ENCODE measurements at regions not wholly inside any gene's neighbourhood (a gene's known extent, or its start where the extent isn't known, plus 50 kb on each side); places are given as distances from the start of the nearest gene placed in this dataset.

DNA sequence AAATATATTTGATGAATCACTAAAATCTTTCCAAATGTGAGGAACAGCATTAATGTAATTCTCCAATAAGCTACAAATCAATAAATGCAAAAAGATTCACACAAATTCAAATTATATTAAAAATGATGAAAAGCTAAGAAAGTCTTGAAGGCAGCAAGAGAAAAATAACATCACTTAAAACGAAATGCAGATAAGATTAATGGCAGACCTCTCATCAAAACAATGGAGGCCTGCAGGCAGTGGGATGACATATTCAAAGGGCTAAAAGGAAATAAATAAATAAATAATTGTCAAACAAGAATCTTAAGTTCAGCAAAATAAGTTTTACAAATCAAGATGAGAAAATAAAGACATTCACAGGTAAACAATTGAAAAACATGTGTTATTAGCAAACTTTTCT, 952.1 kb downstream of the SLITRK6 start:
- Histone ChIP-seq H3K27me3 (ENCODE audit: insufficient read depth, low read depth, severe bottlenecking) (no peaks in the 10 kb centered on the region), H3K27ac (no peak overlapping the region), H3K36me3 (no peaks in the 10 kb centered on the region), H3K9me3 (ENCODE audit: severe bottlenecking) (no peaks in the 10 kb centered on the region), H3K4me3 (ENCODE audit: low read depth, low read length) (no peak overlapping the region)
- no peak for DNase-seq
- TF ChIP-seq, protein P1, sequence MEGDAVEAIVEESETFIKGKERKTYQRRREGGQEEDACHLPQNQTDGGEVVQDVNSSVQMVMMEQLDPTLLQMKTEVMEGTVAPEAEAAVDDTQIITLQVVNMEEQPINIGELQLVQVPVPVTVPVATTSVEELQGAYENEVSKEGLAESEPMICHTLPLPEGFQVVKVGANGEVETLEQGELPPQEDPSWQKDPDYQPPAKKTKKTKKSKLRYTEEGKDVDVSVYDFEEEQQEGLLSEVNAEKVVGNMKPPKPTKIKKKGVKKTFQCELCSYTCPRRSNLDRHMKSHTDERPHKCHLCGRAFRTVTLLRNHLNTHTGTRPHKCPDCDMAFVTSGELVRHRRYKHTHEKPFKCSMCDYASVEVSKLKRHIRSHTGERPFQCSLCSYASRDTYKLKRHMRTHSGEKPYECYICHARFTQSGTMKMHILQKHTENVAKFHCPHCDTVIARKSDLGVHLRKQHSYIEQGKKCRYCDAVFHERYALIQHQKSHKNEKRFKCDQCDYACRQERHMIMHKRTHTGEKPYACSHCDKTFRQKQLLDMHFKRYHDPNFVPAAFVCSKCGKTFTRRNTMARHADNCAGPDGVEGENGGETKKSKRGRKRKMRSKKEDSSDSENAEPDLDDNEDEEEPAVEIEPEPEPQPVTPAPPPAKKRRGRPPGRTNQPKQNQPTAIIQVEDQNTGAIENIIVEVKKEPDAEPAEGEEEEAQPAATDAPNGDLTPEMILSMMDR (IDR thresholded peaks at IDR 0.05; ENCODE audit: low read depth, low read length), result no peak

GRCh38 chr13:84845907-84846619, 953.2 kb downstream of the SLITRK6 start:
- Histone ChIP-seq H3K36me3 (no peaks in the 10 kb centered on the region), H3K27me3 (ENCODE audit: insufficient read depth, low read depth, severe bottlenecking) (no peaks in the 10 kb centered on the region), H3K27ac (no peak overlapping the region), H3K4me3 (ENCODE audit: low read depth, low read length) (no peak overlapping the region), H3K9me3 (ENCODE audit: severe bottlenecking) (no peaks in the 10 kb centered on the region)
- TF ChIP-seq, protein P1 (IDR thresholded peaks at IDR 0.05; ENCODE audit: low read depth, low read length), result no peak
- DNase-seq, result no peak

- Histone ChIP-seq H3K36me3 (no peaks in the 10 kb centered on the region), H3K27ac (no peak overlapping the region), H3K27me3 (ENCODE audit: insufficient read depth, low read depth, severe bottlenecking) (no peaks in the 10 kb centered on the region), H3K4me3 (ENCODE audit: low read depth, low read length) (no peak overlapping the region), H3K9me3 (ENCODE audit: severe bottlenecking) (no peaks in the 10 kb centered on the region)
- TF ChIP-seq, protein P1 (IDR thresholded peaks at IDR 0.05; ENCODE audit: low read depth, low read length), result peak; percentile 41
- no peak for DNase-seq
Observed at GRCh38 chr13:84844473-84844872, 954.7 kb downstream of the SLITRK6 start.

DNA sequence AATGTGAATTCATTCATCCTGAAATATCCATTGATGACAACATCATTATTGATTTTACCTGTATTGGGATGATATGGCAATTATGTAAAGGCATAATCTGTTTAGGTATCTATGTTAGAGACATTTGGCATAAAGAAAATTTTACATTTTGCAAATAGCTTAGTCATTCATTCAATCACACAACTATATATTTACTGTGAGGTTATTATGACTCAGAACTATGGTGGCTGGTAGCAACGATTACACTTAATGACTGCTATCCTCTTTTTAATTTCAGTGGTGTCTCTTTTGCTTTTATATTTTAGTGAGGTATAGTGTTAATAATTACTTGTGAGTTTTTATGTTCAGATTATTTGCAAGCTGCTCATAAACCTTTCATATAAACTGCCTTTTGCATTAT, 955.9 kb downstream of the SLITRK6 start:
- Histone ChIP-seq H3K27ac (no peak overlapping the region), H3K36me3 (no peaks in the 10 kb centered on the region), H3K27me3 (ENCODE audit: insufficient read depth, low read depth, severe bottlenecking) (no peaks in the 10 kb centered on the region), H3K4me3 (ENCODE audit: low read depth, low read length) (no peak overlapping the region), H3K9me3 (ENCODE audit: severe bottlenecking) (no peaks in the 10 kb centered on the region)
- TF ChIP-seq, protein P1 (IDR thresholded peaks at IDR 0.05; ENCODE audit: low read depth, low read length), result no peak
- DNase-seq, result no peak

- Histone ChIP-seq H3K9me3 (ENCODE audit: severe bottlenecking) (peaks cover 3% of the 10 kb centered on the region), H3K36me3 (no peaks in the 10 kb centered on the region), H3K4me3 (ENCODE audit: low read depth, low read length) (no peak overlapping the region), H3K27me3 (ENCODE audit: insufficient read depth, low read depth, severe bottlenecking) (no peaks in the 10 kb centered on the region), H3K27ac (no peak overlapping the region)
- TF ChIP-seq, protein P1 (IDR thresholded peaks at IDR 0.05; ENCODE audit: low read depth, low read length), result no peak
- DNase-seq, result no peak
Observed at GRCh38 chr13:84834201-84834600, 951.9 kb upstream of the SLITRK1 start.
